HepG2 (cell line): ENCODE measurements at regions not wholly inside any gene's neighbourhood (a gene's known extent, or its start where the extent isn't known, plus 50 kb on each side); places are given as distances from the start of the nearest gene placed in this dataset.

Experiments
- ATAC-seq: fragments of 200-7000 bp; cut with Tn5 transposase; 3 replicates; pipeline ENCODE4 v1.9.1; 2020; ENCODE audit warnings: mild to moderate bottlenecking, moderate library complexity
- BruUV-seq: library from RNA; stranded (reverse); fragments of 400-500 nt; replicated peaks from 2 replicates; lab custom pipeline; 2021; lab: Mats Ljungman, UMichigan
- CTCF ChIA-PET: fragments of 300-600 bp; formaldehyde crosslinking; extraction: SDS; loops from one replicate; lab custom pipeline; 2021; ENCODE audit warnings: low total read pairs, inconsistent platforms, low intra/inter-chr PET ratio; lab: Yijun Ruan, JAX
- POLR2A ChIA-PET: fragments of 350-600 bp; sonication (Branson Sonifier 250); formaldehyde crosslinking; loops from one replicate; lab custom pipeline; 2020; ENCODE audit warnings: antibody characterized with exemption, inconsistent platforms; lab: Yijun Ruan, JAX
- DNase-seq: peaks from one replicate; pipeline ENCODE4 v3.0.0-alpha.2; 2015; ENCODE audit warnings: low spot score
- FAIRE-seq: peaks from 3 replicates; lab custom pipeline; 2011; peaks lifted over from hg19 to GRCh38; lab: Jason Lieb, UNC
- H2AFZ ChIP-seq: one replicate; pipeline ENCODE4 v1.6.1; 2011; ENCODE audit warnings: low read length, inconsistent platforms
- H3K27ac ChIP-seq: fragments of 300-600 bp; 3 replicates; pipeline ENCODE4 v1.8.0; 2011; ENCODE audit warnings: mixed run types, mild to moderate bottlenecking, mixed read lengths, low read length, inconsistent platforms; ENCODE audit not compliant: insufficient read depth; ENCODE audit errors: extremely low read length
- H3K27me3 ChIP-seq, 2 experiments: fragments of 200-600 bp in 1 of 2; 2 replicates in 1 of 2; 3 replicates in 1 of 2; pipeline versions ENCODE4 v1.6.0 to v1.8.0; 2011; ENCODE audit warnings: low read length in 2 of 2, mild to moderate bottlenecking in 2 of 2, moderate library complexity in 2 of 2, inconsistent platforms in 1 of 2; ENCODE audit not compliant: insufficient read depth in 2 of 2, control insufficient read depth in 1 of 2
- H3K36me3 ChIP-seq, 2 experiments: fragments of 200-600 bp in 1 of 2; replicated peaks in 1 of 2; 2 replicates in 1 of 2; 3 replicates in 1 of 2; pipeline versions ENCODE4 v1.5.1 to v1.8.0; 2011; ENCODE audit warnings: low read length in 2 of 2, inconsistent platforms in 1 of 2; ENCODE audit not compliant: insufficient read depth in 2 of 2, control insufficient read depth in 1 of 2
- H3K4me1 ChIP-seq: 2 replicates; pipeline ENCODE4 v1.5.1; 2012; ENCODE audit warnings: low read length, inconsistent platforms; ENCODE audit not compliant: insufficient read depth
- H3K4me2 ChIP-seq: 2 replicates; pipeline ENCODE4 v1.6.0; 2011; ENCODE audit warnings: low read depth, low read length, inconsistent platforms
- H3K4me3 ChIP-seq, 3 experiments: fragments of 200-600 bp in 1 of 3; sonication (generic), shearing (Covaris generic) in 1 of 3; replicated peaks in 1 of 3; 2 replicates each; pipeline ENCODE4 v1.5.1; 2011 to 2016; ENCODE audit warnings: low read length in 3 of 3, inconsistent platforms in 2 of 3, low read depth in 2 of 3, mild to moderate bottlenecking in 2 of 3, control low read depth in 1 of 3, mixed read lengths in 1 of 3; ENCODE audit not compliant: insufficient read depth in 1 of 3
- H3K79me2 ChIP-seq: one replicate; pipeline ENCODE4 v1.6.1; 2011; ENCODE audit warnings: low read length, inconsistent platforms; ENCODE audit not compliant: insufficient read depth
- H3K9ac ChIP-seq: 2 replicates; pipeline ENCODE4 v1.6.0; 2011; ENCODE audit warnings: mild to moderate bottlenecking, low read depth, low read length, inconsistent platforms; ENCODE audit not compliant: insufficient read depth
- H3K9me3 ChIP-seq: 2 replicates; pipeline ENCODE4 v1.5.1; 2012; ENCODE audit warnings: mild to moderate bottlenecking, low read length
- H4K20me1 ChIP-seq: 2 replicates; pipeline ENCODE4 v1.6.0; 2011; ENCODE audit warnings: inconsistent platforms, mild to moderate bottlenecking, low read length, moderate library complexity; ENCODE audit not compliant: insufficient read depth
- HNRNPL ChIP-seq: fragments of 200-400 bp; formaldehyde crosslinking; IDR thresholded peaks from 2 replicates; pipeline ENCODE4 v1.6.1; 2017; ENCODE audit warnings: mild to moderate bottlenecking, low read depth, low read length
- IRF2 ChIP-seq: IDR thresholded peaks from 2 replicates; pipeline ENCODE4 v1.6.1; 2018; ENCODE audit warnings: missing genetic modification reagents, missing compliant biosample characterization
- SALL2 ChIP-seq: sonication (generic); formaldehyde crosslinking; IDR thresholded peaks from 2 replicates; pipeline ENCODE4 v1.8.1; 2023; ENCODE audit warnings: mild to moderate bottlenecking, missing genetic modification reagents, inconsistent platforms
- SMARCC2 ChIP-seq: fragments of 450-650 bp; IDR thresholded peaks from 2 replicates; pipeline ENCODE4 v1.6.1; 2017; ENCODE audit warnings: antibody characterized with exemption, mild to moderate bottlenecking
- ZEB1 ChIP-seq: IDR thresholded peaks from 2 replicates; pipeline ENCODE4 v1.6.1; 2012; ENCODE audit warnings: mild to moderate bottlenecking, low read depth, inconsistent platforms; ENCODE audit not compliant: insufficient replicate concordance
- WGBS: methylation state at CpG from one replicate; pipeline ENCODE4 v1.1.6; 2017; ENCODE audit warnings: low lambda C conversion rate; 5-methylcytosine and 5-hydroxymethylcytosine counted together
- in situ Hi-C: cut with HindIII; loops from 2 replicates; pipeline ENCODE4 v1.10.0; 2017; ENCODE audit warnings: low pct_unique_long_range_greater_than_20kb; ENCODE audit not compliant: extremely low pct_ligation_motif_present
- intact Hi-C: fragments of 100-400 bp; cut with micrococcal nuclease; formaldehyde crosslinking; loops from one replicate; pipeline ENCODE4 v1.10.0; 2022; ENCODE audit not compliant: unreplicated experiment
- TF ChIP-seq, protein P1 (sequence below): sonication (generic); formaldehyde crosslinking; IDR thresholded peaks from 2 replicates; pipeline ENCODE4 v1.4.0; 2020; ENCODE audit warnings: mild to moderate bottlenecking, missing genetic modification reagents
- TF ChIP-seq, protein P2 (sequence below): sonication (generic); formaldehyde crosslinking; IDR thresholded peaks from 2 replicates; pipeline ENCODE4 v1.4.0; 2020; ENCODE audit warnings: missing genetic modification reagents, mild to moderate bottlenecking, borderline replicate concordance
- TF ChIP-seq, protein P3 (sequence below): sonication (generic); formaldehyde crosslinking; IDR thresholded peaks from 2 replicates; pipeline ENCODE4 v1.4.0; 2020; ENCODE audit warnings: missing genetic modification reagents

DNA sequence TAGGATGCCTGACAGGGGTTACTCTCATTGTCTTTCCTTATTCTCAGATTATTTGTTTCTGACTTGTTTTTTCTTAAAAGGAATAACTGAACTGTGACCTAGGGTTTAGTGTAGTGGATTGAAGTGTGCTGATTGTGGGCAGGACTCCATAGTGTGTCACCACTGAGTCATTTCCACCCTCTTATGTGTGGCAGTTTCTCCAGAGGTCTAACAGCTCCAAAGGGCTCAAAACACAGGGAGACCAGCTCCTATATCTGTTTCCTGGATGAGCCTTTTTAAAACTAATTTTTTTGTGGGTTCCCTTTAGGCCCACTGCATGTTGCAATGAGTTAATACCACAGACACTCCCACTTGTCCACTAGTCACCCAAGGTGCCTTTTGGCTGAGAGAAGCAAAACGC is 951.1 kb upstream of the ADGRB3 start:
- TF ChIP-seq HNRNPL (no peak), ZEB1 (no peak), SMARCC2 (no peak), SALL2 (CRISPR knock-in tag) (no peak), IRF2 (no peak)
- TF ChIP-seq, protein P1, sequence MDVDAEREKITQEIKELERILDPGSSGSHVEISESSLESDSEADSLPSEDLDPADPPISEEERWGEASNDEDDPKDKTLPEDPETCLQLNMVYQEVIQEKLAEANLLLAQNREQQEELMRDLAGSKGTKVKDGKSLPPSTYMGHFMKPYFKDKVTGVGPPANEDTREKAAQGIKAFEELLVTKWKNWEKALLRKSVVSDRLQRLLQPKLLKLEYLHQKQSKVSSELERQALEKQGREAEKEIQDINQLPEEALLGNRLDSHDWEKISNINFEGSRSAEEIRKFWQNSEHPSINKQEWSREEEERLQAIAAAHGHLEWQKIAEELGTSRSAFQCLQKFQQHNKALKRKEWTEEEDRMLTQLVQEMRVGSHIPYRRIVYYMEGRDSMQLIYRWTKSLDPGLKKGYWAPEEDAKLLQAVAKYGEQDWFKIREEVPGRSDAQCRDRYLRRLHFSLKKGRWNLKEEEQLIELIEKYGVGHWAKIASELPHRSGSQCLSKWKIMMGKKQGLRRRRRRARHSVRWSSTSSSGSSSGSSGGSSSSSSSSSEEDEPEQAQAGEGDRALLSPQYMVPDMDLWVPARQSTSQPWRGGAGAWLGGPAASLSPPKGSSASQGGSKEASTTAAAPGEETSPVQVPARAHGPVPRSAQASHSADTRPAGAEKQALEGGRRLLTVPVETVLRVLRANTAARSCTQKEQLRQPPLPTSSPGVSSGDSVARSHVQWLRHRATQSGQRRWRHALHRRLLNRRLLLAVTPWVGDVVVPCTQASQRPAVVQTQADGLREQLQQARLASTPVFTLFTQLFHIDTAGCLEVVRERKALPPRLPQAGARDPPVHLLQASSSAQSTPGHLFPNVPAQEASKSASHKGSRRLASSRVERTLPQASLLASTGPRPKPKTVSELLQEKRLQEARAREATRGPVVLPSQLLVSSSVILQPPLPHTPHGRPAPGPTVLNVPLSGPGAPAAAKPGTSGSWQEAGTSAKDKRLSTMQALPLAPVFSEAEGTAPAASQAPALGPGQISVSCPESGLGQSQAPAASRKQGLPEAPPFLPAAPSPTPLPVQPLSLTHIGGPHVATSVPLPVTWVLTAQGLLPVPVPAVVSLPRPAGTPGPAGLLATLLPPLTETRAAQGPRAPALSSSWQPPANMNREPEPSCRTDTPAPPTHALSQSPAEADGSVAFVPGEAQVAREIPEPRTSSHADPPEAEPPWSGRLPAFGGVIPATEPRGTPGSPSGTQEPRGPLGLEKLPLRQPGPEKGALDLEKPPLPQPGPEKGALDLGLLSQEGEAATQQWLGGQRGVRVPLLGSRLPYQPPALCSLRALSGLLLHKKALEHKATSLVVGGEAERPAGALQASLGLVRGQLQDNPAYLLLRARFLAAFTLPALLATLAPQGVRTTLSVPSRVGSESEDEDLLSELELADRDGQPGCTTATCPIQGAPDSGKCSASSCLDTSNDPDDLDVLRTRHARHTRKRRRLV (CRISPR knock-in tag): no peak
- TF ChIP-seq, protein P2, sequence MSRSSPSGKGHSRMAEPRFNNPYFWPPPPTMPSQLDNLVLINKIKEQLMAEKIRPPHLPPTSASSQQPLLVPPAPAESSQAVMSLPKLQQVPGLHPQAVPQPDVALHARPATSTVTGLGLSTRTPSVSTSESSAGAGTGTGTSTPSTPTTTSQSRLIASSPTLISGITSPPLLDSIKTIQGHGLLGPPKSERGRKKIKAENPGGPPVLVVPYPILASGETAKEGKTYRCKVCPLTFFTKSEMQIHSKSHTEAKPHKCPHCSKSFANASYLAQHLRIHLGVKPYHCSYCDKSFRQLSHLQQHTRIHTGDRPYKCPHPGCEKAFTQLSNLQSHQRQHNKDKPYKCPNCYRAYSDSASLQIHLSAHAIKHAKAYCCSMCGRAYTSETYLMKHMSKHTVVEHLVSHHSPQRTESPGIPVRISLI: no peak
- TF ChIP-seq, protein P3, sequence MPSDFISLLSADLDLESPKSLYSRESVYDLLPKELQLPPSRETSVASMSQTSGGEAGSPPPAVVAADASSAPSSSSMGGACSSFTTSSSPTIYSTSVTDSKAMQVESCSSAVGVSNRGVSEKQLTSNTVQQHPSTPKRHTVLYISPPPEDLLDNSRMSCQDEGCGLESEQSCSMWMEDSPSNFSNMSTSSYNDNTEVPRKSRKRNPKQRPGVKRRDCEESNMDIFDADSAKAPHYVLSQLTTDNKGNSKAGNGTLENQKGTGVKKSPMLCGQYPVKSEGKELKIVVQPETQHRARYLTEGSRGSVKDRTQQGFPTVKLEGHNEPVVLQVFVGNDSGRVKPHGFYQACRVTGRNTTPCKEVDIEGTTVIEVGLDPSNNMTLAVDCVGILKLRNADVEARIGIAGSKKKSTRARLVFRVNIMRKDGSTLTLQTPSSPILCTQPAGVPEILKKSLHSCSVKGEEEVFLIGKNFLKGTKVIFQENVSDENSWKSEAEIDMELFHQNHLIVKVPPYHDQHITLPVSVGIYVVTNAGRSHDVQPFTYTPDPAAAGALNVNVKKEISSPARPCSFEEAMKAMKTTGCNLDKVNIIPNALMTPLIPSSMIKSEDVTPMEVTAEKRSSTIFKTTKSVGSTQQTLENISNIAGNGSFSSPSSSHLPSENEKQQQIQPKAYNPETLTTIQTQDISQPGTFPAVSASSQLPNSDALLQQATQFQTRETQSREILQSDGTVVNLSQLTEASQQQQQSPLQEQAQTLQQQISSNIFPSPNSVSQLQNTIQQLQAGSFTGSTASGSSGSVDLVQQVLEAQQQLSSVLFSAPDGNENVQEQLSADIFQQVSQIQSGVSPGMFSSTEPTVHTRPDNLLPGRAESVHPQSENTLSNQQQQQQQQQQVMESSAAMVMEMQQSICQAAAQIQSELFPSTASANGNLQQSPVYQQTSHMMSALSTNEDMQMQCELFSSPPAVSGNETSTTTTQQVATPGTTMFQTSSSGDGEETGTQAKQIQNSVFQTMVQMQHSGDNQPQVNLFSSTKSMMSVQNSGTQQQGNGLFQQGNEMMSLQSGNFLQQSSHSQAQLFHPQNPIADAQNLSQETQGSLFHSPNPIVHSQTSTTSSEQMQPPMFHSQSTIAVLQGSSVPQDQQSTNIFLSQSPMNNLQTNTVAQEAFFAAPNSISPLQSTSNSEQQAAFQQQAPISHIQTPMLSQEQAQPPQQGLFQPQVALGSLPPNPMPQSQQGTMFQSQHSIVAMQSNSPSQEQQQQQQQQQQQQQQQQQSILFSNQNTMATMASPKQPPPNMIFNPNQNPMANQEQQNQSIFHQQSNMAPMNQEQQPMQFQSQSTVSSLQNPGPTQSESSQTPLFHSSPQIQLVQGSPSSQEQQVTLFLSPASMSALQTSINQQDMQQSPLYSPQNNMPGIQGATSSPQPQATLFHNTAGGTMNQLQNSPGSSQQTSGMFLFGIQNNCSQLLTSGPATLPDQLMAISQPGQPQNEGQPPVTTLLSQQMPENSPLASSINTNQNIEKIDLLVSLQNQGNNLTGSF (CRISPR knock-in tag): no peak
- Histone ChIP-seq H3K4me2 (no peak overlapping the region), H3K4me3 (no peak overlapping the region), H4K20me1 (no peaks in the 10 kb centered on the region), H3K4me1 (no peaks in the 10 kb centered on the region), H2AFZ (no peak overlapping the region), H3K27ac (no peak overlapping the region), H3K36me3 (no peaks in the 10 kb centered on the region), H3K27me3 (no peaks in the 10 kb centered on the region), H3K9ac (no peak overlapping the region), H3K79me2 (no peaks in the 10 kb centered on the region), H3K9me3 (no peaks in the 10 kb centered on the region)
- DNase-seq: no peak
- intact Hi-C loops (no loop called here), in situ Hi-C loops (no loop called here)
- no peak for ATAC-seq
- no TSS peak for BruUV-seq
- WGBS: 0% methylated on average over 1 of the region's 1 CpG
- POLR2A ChIA-PET: no interaction called here
- CTCF ChIA-PET: no interaction called here
- FAIRE-seq: no peak
